GM08714 (cell line): ENCODE measurements at regions not wholly inside any gene's neighbourhood (a gene's known extent, or its start where the extent isn't known, plus 50 kb on each side); places are given as distances from the start of the nearest gene placed in this dataset.

Experiments
- H3K4me3 ChIP-seq: fragments of 200-500 bp; sonication (Bioruptor generic); 2 replicates; pipeline ENCODE4 v1.5.1; 2014; ENCODE audit warnings: mild to moderate bottlenecking, low read length, inconsistent platforms
- ZNF274 ChIP-seq: IDR thresholded peaks from 2 replicates; pipeline ENCODE4 v1.6.1; 2012; ENCODE audit warnings: mild to moderate bottlenecking, low read depth, low read length

GRCh38 chr4:60002603-60003337 is 1197.4 kb upstream of the ADGRL3 start:
- no peak for TF ChIP-seq ZNF274
- no peak overlapping the region for H3K4me3 ChIP-seq

DNA sequence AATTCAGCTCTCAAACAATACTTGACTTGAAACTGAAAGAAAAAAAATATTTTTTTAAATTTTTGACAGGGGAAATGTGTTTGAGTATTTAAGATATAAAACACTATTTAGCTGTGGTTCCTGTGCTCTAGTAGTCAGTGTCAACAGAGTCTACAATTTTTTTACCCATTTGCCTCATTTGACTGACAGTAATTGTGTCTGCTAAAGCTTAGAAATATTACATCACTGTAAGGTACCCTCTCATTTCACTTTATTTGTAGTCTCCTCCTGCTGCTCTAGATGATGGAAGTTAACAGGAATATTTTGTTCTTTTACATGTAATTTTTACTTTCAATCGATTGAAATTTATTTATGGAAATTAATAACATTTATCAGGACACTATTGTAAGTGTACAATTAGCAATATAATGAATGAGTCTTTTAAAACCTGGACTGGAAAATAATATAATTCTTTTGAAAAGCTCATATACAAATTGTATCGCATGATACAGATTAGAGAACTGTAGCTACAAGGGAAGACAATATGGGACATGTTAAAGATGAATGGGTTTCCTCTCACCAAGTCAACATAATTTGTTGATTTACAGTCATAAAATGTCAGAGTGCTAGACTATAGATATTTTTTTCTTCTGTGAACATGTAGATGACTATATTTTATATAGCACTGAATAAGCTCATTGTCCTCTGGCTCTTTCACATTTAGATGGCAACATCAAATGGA is 1186.5 kb upstream of the ADGRL3 start:
- no peak for TF ChIP-seq ZNF274
- H3K4me3 ChIP-seq: no peak overlapping the region

- no peak overlapping the region for H3K4me3 ChIP-seq
- TF ChIP-seq ZNF274: no peak
Measured at GRCh38 chr4:60016971-60017370, 1183.2 kb upstream of the ADGRL3 start.

DNA sequence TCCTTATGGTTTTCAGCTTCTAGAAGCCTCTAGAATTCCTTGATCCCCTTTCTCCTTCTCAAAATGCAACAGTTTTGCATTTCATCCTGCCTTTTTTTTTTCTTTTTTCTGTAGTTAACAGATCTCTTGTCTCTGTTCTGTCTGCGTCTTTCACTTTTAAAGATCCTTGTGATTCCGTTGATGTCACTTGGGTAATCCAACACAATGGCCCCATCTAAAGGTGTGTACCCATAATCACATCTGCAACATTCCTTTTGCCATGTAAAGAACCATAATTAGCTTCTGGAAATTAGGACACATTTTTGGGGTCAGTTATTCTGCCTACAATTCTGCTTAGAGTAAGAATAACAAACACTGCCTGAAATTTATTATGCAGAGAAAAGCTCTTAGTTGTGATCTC is 1180.9 kb upstream of the ADGRL3 start:
- TF ChIP-seq ZNF274: no peak
- H3K4me3 ChIP-seq: no peak overlapping the region

- no peak overlapping the region for H3K4me3 ChIP-seq
- no peak for TF ChIP-seq ZNF274
Measured at GRCh38 chr4:60019946-60020345, 1180.2 kb upstream of the ADGRL3 start.

GRCh38 chr4:60020389-60020788 is 1179.7 kb upstream of the ADGRL3 start:
- no peak overlapping the region for H3K4me3 ChIP-seq
- TF ChIP-seq ZNF274: no peak

DNA sequence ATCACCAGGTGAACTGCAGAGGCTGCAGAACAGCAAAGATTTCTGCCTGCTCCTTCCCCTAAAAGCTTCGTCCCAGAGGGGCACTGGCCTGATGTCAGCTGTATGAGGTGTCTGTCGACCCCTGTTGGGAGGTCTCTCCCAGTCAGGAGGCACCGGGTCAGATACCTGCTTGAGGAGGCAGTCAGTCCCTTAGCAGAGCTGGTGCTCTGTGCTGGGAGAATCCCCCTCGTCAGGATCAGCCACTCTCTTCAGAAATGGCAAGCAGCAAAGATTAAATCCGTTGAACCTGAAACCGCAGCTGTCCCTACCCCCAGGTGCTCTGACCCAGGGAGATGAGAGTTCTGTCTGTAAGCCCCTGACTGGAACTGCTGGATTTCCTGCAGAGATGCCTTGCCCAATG is 1166.3 kb upstream of the ADGRL3 start:
- H3K4me3 ChIP-seq: no peak overlapping the region
- TF ChIP-seq ZNF274: no peak

- no peak for TF ChIP-seq ZNF274
- no peak overlapping the region for H3K4me3 ChIP-seq
Measured at GRCh38 chr4:60034361-60034760, 1165.8 kb upstream of the ADGRL3 start.

GRCh38 chr4:60039908-60040307 is 1160.2 kb upstream of the ADGRL3 start:
- H3K4me3 ChIP-seq: no peak overlapping the region
- TF ChIP-seq ZNF274: no peak

DNA sequence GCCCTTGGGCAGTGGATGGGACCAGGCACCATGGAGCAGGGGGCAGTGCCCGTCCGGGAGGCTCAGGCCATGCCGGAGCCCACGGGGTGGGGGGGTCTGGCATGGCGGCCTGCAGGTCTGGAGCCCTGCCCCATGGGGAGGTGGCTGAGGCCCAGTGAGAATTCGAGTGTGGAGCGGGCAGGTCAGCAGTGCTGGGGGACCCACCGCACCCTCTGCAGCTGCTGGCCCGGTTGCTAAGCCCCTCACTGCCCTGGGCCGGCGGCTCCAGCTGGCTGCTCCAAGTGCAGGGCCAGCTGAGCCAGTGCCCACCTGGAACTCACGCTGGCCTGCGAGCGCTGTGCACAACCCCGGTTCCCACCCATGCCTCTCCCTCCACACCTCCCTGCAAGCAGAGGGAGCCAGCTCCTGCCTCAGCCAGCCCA is 1157.9 kb upstream of the ADGRL3 start:
- no peak overlapping the region for H3K4me3 ChIP-seq
- no peak for TF ChIP-seq ZNF274

- H3K4me3 ChIP-seq: no peak overlapping the region
- TF ChIP-seq ZNF274: no peak
Measured at GRCh38 chr4:60042941-60043340, 1157.2 kb upstream of the ADGRL3 start.

DNA sequence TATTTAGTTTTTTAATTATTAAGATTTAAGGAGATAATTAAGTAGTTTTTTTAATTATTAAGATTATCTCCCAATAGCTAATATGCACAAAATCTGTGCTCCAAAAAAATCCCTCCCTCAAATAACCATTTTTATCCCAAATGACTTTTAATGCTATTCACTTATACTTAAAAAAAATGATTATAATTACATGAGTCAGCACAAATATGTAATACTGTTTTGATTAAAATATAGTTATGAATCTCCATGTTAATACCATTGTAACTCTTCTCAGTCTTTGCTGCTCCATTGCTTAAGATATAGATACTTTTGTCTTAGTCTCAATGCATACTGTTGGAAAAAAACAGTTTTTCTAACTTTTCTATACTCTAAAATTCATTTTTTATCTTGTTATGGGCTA is 1121.1 kb upstream of the ADGRL3 start:
- no peak overlapping the region for H3K4me3 ChIP-seq
- no peak for TF ChIP-seq ZNF274

- TF ChIP-seq ZNF274: no peak
- H3K4me3 ChIP-seq: no peak overlapping the region
Measured at GRCh38 chr4:60081839-60082238, 1118.3 kb upstream of the ADGRL3 start.

DNA sequence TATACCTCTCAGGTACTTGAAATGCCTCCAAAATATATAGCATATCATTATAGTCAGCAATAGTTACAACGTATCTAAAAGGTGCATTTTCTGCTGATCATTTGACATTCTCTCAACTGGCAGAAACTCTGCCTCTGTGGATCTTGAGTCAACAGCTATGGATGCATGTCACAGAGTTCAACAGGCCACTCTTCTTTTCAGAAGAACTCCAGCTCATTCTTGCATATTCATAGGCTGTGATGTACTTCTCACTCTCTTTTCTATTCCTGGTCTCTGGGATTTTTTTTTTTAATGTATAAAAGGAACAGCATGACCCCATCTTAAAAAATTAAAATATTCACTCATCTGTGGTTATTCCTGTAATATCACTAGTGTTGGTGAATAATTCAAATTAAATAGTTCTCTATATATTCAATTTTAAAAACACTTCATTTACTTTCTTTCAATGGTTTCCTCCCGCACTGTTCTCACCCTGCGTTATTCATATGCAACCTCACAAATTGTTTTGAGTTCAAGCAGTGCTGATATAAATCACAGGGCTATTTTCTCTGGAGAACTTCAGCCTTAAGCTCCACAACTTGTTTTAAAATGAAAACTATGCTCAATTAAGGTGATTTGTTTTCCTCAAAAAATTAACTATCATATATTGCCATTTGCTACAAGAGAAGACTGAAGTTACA is 1111.2 kb upstream of the ADGRL3 start:
- no peak for TF ChIP-seq ZNF274
- H3K4me3 ChIP-seq: no peak overlapping the region
